ENCODE measurements at regions not wholly inside any gene's neighbourhood (a gene's known extent, or its start where the extent isn't known, plus 50 kb on each side); places are given as distances from the start of the nearest gene placed in this dataset.

- H3K9me3 Mint-ChIP-seq, result no peaks in the 10 kb centered on the region
- no peaks in the 10 kb centered on the region for H3K36me3 Mint-ChIP-seq
- H3K4me1 Mint-ChIP-seq, result peaks cover 39% of the 10 kb centered on the region
- no peak for TF ChIP-seq CTCF (IDR thresholded peaks at IDR 0.05; ENCODE audit: unreplicated experiment)
- H3K27ac Mint-ChIP-seq, result no peak overlapping the region
- no peak overlapping the region for H3K4me3 Mint-ChIP-seq
- H3K27me3 Mint-ChIP-seq (ENCODE audit: low read depth), result no peaks in the 10 kb centered on the region
- no peak for DNase-seq (ENCODE audit: low spot score in 2 of 2, unreplicated experiment in 2 of 2)
Observed at GRCh38 chr1:172949096-172949495, 101.6 kb downstream of the TNFSF18 start.

DNA sequence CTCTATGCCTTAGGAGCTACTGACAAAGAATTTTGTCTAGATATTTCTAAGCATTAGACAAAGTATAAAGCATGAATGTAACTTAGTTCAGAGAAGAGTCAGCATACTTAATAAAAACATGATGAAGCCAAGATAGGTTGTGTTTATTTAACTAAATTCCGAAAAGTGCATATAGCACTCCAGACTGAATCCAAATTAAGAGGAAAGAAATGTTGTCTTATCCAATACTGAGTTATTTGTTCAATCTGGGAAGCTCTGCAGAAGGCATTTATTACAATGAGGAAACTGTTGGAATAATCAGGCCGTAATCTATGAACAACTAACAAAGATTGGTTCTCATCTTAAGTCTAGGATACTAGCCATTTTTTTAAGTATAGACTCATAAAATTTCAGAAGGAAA is 100.2 kb downstream of the TNFSF18 start:
- H3K27ac Mint-ChIP-seq, result no peak overlapping the region
- no peaks in the 10 kb centered on the region for H3K36me3 Mint-ChIP-seq
- no peaks in the 10 kb centered on the region for H3K27me3 Mint-ChIP-seq (ENCODE audit: low read depth)
- H3K4me1 Mint-ChIP-seq, result peaks cover 35% of the 10 kb centered on the region
- H3K9me3 Mint-ChIP-seq, result no peaks in the 10 kb centered on the region
- DNase-seq (ENCODE audit: low spot score in 2 of 2, unreplicated experiment in 2 of 2), result no peak
- H3K4me3 Mint-ChIP-seq, result no peak overlapping the region
- no peak for TF ChIP-seq CTCF (IDR thresholded peaks at IDR 0.05; ENCODE audit: unreplicated experiment)

GRCh38 chr1:172951730-172952365 is 98.9 kb downstream of the TNFSF18 start:
- no peaks in the 10 kb centered on the region for H3K27me3 Mint-ChIP-seq (ENCODE audit: low read depth)
- H3K9me3 Mint-ChIP-seq, result no peaks in the 10 kb centered on the region
- no peak overlapping the region for H3K4me3 Mint-ChIP-seq
- DNase-seq (ENCODE audit: low spot score in 2 of 2, unreplicated experiment in 2 of 2), result no peak
- TF ChIP-seq CTCF (IDR thresholded peaks at IDR 0.05; ENCODE audit: unreplicated experiment), result no peak
- peaks cover 32% of the 10 kb centered on the region for H3K4me1 Mint-ChIP-seq
- no peaks in the 10 kb centered on the region for H3K36me3 Mint-ChIP-seq
- H3K27ac Mint-ChIP-seq, result peak overlapping the region; percentile 88

DNA sequence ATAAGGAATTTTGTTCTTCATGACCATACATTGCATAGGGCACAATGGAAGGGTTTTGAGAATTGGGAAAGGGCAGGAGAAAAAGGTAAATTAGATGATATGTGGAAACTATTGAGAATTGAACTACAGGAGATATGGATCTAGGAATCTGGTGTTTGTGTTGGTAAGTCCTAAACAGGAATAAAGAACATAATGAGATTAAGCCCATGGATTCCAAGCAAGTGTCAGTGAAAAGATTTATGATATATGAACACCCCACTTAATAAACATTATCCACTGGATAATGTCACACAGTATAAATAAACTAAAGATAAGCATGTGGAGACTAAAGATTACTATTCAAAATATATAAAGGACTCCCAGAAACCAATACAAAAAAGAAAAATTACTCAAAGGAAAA is 98.2 kb downstream of the TNFSF18 start:
- no peaks in the 10 kb centered on the region for H3K27me3 Mint-ChIP-seq (ENCODE audit: low read depth)
- peaks cover 35% of the 10 kb centered on the region for H3K4me1 Mint-ChIP-seq
- H3K9me3 Mint-ChIP-seq, result no peaks in the 10 kb centered on the region
- DNase-seq (ENCODE audit: low spot score in 2 of 2, unreplicated experiment in 2 of 2), result no peak
- peak overlapping the region; percentile 88 for H3K27ac Mint-ChIP-seq
- no peaks in the 10 kb centered on the region for H3K36me3 Mint-ChIP-seq
- H3K4me3 Mint-ChIP-seq, result no peak overlapping the region
- no peak for TF ChIP-seq CTCF (IDR thresholded peaks at IDR 0.05; ENCODE audit: unreplicated experiment)

- TF ChIP-seq CTCF (IDR thresholded peaks at IDR 0.05; ENCODE audit: unreplicated experiment), result no peak
- Mint-ChIP-seq H3K36me3 (no peaks in the 10 kb centered on the region), H3K4me1 (peaks cover 37% of the 10 kb centered on the region), H3K9me3 (no peaks in the 10 kb centered on the region), H3K27ac (no peak overlapping the region), H3K4me3 (no peak overlapping the region), H3K27me3 (ENCODE audit: low read depth) (no peaks in the 10 kb centered on the region)
- no peak for DNase-seq (ENCODE audit: low spot score in 2 of 2, unreplicated experiment in 2 of 2)
Observed at GRCh38 chr1:172954476-172955150, 96.1 kb downstream of the TNFSF18 start.

Measured in mesothelial cell of epicardium (in vitro differentiated cells).